ENCODE measurements at regions not wholly inside any gene's neighbourhood (a gene's known extent, or its start where the extent isn't known, plus 50 kb on each side); places are given as distances from the start of the nearest gene placed in this dataset.

- TF ChIP-seq REST (IDR thresholded peaks at IDR 0.05; ENCODE audit: low read depth), result no peak
- TF ChIP-seq SP1 (IDR thresholded peaks at IDR 0.05; ENCODE audit: low read depth), result no peak
- TF ChIP-seq JUND (IDR thresholded peaks at IDR 0.05), result no peak
- TF ChIP-seq MAX (IDR thresholded peaks at IDR 0.05), result no peak
- TF ChIP-seq RAD21 (IDR thresholded peaks at IDR 0.05; ENCODE audit: low read depth), result no peak
- TF ChIP-seq ZNF274 (IDR thresholded peaks at IDR 0.05; ENCODE audit: low read depth, low read length), result no peak
- TF ChIP-seq ZFX (IDR thresholded peaks at IDR 0.05), result no peak
Measured at GRCh38 chr3:188006726-188007393, 147.1 kb upstream of the LPP start (continued).

- intact Hi-C loops (cut with micrococcal nuclease), result no loop called here
- no peak overlapping the region for H3K27ac ChIP-seq (ENCODE audit: low read depth, low read length)
- H3K36me3 ChIP-seq (ENCODE audit: control insufficient read depth in 1 of 2, insufficient read depth in 2 of 2, low read length in 2 of 2), result no peaks in the 10 kb centered on the region
- no peaks in the 10 kb centered on the region for H3K9me2 ChIP-seq (ENCODE audit: insufficient read depth)
- H2AFZ ChIP-seq (ENCODE audit: low read depth, low read length, poor library complexity, severe bottlenecking), result no peak overlapping the region
- ATAC-seq (no peak), DNase-seq (ENCODE audit: low read depth, low spot score) (no peak)
- RAD21 ChIA-PET (ENCODE audit: low non-redundant PET in 1 of 2, low total read pairs in 2 of 2, uncharacterized antibody in 2 of 2, unreplicated experiment in 2 of 2), result no interaction called here
- TF ChIP-seq POLR2AphosphoS5 (IDR thresholded peaks at IDR 0.05; ENCODE audit: low read depth, low read length) (no peak), SRF (IDR thresholded peaks at IDR 0.05; ENCODE audit: low read depth) (no peak), REST (IDR thresholded peaks at IDR 0.05; ENCODE audit: low read depth) (no peak), YY1 (IDR thresholded peaks at IDR 0.05; ENCODE audit: extremely low read depth, insufficient replicate concordance, low read depth, low read length) (no peak), POLR2A (IDR thresholded peaks at IDR 0.05; ENCODE audit: borderline replicate concordance, extremely low read depth, insufficient read depth, insufficient read length) (no peak), ELF1 (IDR thresholded peaks at IDR 0.05; ENCODE audit: borderline replicate concordance, low read depth) (no peak), EZH2 (IDR thresholded peaks at IDR 0.05) (no peak), ZNF274 (IDR thresholded peaks at IDR 0.05; ENCODE audit: low read depth, low read length) (no peak), JUND (IDR thresholded peaks at IDR 0.05) (no peak), CTCF (IDR thresholded peaks at IDR 0.05 in 2 of 3, conservative IDR thresholded peaks at IDR 0.05 in 1 of 3; ENCODE audit: borderline replicate concordance in 1 of 3, insufficient read depth in 1 of 3, low read depth in 2 of 3, low read length in 2 of 3) (no peak)
- H3K79me2 ChIP-seq (ENCODE audit: insufficient read depth, low read length), result no peaks in the 10 kb centered on the region
- POLR2A ChIA-PET, result no interaction called here
- no peak overlapping the region for H3K9ac ChIP-seq (ENCODE audit: low read length)
- H3K4me2 ChIP-seq (ENCODE audit: low read length), result no peak overlapping the region
- BruUV-seq (replicated peaks), result no TSS peak
- no peaks in the 10 kb centered on the region for H3K4me1 ChIP-seq (ENCODE audit: control insufficient read depth in 1 of 2, insufficient read depth in 2 of 2, low read length in 2 of 2)
- H3K27me3 ChIP-seq (ENCODE audit: insufficient read depth, low read length), result no peaks in the 10 kb centered on the region
- no peaks in the 10 kb centered on the region for H4K20me1 ChIP-seq (ENCODE audit: insufficient read depth)
- H3K9me3 ChIP-seq (ENCODE audit: control insufficient read depth in 1 of 2, insufficient read depth in 1 of 2, low read depth in 1 of 2, low read length in 2 of 2), result no peaks in the 10 kb centered on the region
- H3K4me3 ChIP-seq (replicated peaks in 1 of 2; ENCODE audit: low read depth in 1 of 2, low read length in 2 of 2), result no peak overlapping the region
- CTCF ChIA-PET, result no interaction called here
Measured at GRCh38 chr3:188007897-188008296, 146.1 kb upstream of the LPP start.

Measured in HCT116 (cell line).